ENCODE measurements at regions not wholly inside any gene's neighbourhood (a gene's known extent, or its start where the extent isn't known, plus 50 kb on each side); places are given as distances from the start of the nearest gene placed in this dataset.

DNA sequence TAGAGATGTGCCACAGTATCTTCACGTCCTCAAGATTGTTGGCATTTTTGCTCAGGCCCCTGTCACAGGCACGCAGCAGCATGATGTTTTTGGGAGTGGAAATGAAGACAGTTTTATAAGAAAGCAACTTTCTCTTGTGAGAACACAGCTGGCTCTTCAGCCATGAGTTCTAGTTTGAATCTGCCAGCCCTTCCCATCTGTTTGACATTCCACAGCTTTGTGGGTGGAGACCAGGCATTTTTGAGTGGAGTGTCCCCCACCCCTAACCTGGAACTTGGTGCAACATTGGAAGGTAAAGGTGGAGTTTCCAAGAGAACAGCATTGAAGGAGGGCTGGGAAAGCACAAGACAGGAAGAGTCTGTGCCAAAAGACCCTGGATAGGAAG is 253.1 kb upstream of the IGFBP3 start:
- no peak for DNase-seq (ENCODE audit: low read depth)
- H3K4me3 ChIP-seq (ENCODE audit: low read depth, low read length), result no peak overlapping the region

DNA sequence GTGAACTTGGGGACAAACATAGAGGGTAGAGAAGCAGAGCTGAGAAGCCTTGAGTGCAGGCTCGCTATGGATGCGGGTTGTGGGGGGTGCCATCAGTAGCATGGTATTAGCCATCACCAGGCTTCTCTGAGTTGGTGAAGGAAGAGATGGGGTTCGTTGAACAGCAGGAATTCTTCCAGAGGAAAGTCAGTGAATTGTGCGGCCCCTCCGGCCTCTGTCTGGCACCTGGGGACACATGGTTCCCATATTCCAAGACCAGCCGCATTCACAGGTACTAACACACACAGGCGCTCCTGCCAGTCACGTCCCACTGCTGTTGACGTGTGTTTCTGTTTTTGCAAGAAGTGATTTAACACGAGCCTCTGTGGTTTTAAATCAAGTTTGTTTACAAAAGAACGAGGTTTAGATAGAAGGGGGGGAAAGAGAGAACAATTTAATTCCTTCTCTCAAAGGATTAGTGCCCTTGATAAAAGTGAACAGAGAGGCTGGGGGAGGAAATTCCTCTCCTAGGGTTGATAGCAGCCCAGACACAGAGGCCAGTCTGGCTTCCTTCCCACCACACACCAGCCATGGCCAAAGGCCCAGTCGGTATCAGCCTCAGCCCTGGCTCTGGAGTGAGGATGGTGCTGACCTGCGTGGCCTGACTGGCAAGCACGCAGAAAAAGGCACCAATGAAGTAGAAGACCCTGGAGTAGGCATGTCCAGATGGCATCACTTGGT is 252.6 kb upstream of the IGFBP3 start:
- no peak for DNase-seq (ENCODE audit: low read depth)
- no peak overlapping the region for H3K4me3 ChIP-seq (ENCODE audit: low read depth, low read length)
- no peak for TF ChIP-seq POLR2A (IDR thresholded peaks at IDR 0.05; ENCODE audit: extremely low read depth, insufficient read length)
- TF ChIP-seq, protein P1, sequence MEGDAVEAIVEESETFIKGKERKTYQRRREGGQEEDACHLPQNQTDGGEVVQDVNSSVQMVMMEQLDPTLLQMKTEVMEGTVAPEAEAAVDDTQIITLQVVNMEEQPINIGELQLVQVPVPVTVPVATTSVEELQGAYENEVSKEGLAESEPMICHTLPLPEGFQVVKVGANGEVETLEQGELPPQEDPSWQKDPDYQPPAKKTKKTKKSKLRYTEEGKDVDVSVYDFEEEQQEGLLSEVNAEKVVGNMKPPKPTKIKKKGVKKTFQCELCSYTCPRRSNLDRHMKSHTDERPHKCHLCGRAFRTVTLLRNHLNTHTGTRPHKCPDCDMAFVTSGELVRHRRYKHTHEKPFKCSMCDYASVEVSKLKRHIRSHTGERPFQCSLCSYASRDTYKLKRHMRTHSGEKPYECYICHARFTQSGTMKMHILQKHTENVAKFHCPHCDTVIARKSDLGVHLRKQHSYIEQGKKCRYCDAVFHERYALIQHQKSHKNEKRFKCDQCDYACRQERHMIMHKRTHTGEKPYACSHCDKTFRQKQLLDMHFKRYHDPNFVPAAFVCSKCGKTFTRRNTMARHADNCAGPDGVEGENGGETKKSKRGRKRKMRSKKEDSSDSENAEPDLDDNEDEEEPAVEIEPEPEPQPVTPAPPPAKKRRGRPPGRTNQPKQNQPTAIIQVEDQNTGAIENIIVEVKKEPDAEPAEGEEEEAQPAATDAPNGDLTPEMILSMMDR (IDR thresholded peaks at IDR 0.05; ENCODE audit: low read depth, low read length), result no peak
- TF ChIP-seq, protein P2, sequence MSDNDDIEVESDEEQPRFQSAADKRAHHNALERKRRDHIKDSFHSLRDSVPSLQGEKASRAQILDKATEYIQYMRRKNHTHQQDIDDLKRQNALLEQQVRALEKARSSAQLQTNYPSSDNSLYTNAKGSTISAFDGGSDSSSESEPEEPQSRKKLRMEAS (IDR thresholded peaks at IDR 0.05; ENCODE audit: low read depth, low read length), result no peak
- TF ChIP-seq MYC (IDR thresholded peaks at IDR 0.05; ENCODE audit: low read depth, low read length), result no peak

More for the DNA sequence above, 253.1 kb upstream of the IGFBP3 start:
- TF ChIP-seq, protein P2 (IDR thresholded peaks at IDR 0.05; ENCODE audit: low read depth, low read length), result no peak
- TF ChIP-seq, protein P1 (IDR thresholded peaks at IDR 0.05; ENCODE audit: low read depth, low read length), result no peak
- no peak for TF ChIP-seq MYC (IDR thresholded peaks at IDR 0.05; ENCODE audit: low read depth, low read length)
- TF ChIP-seq POLR2A (IDR thresholded peaks at IDR 0.05; ENCODE audit: extremely low read depth, insufficient read length), result no peak

DNA sequence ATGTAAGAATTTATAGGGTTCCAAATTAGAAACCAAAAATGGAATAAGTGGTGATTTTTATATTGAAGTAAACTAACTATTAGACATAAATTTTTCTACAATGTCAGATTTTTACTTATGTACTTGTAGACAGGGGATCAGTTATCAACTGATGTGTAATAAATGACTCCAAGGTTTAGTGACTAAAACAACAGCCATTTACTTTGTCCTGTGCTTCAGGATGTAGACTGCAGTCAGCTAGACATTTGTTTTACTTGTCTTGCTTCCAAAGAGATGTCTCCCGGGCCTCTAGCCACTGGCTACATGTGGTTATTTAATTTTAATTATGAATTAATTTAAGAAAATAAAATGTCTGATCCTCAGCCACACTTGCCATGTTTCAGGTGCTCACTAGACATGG is 249.7 kb upstream of the IGFBP3 start:
- H3K4me3 ChIP-seq (ENCODE audit: low read depth, low read length), result no peak overlapping the region
- DNase-seq (ENCODE audit: low read depth), result no peak
- TF ChIP-seq, protein P1 (IDR thresholded peaks at IDR 0.05; ENCODE audit: low read depth, low read length), result no peak
- TF ChIP-seq POLR2A (IDR thresholded peaks at IDR 0.05; ENCODE audit: extremely low read depth, insufficient read length) (no peak), MYC (IDR thresholded peaks at IDR 0.05; ENCODE audit: low read depth, low read length) (no peak)
- TF ChIP-seq, protein P2 (IDR thresholded peaks at IDR 0.05; ENCODE audit: low read depth, low read length), result no peak

DNA sequence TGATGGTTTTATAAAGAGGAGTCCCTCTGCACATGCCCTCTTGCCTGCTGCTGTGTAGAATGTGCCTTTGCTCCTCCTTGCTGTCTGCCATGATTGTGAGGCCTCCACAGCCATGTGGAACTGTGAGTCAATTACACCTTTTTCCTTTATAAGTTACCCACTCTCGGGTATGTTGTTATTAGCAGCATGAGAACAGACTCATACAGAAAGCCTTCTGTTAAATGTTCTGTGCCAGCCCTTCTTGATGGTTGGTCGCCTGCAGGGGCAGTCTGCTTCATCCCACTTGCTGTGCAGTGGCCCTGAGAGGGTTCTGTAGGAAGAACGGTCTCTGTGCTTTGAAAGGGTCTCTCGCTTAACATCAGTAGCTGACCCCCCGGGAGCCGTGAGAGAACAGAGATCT is 248.9 kb upstream of the IGFBP3 start:
- TF ChIP-seq MYC (IDR thresholded peaks at IDR 0.05; ENCODE audit: low read depth, low read length) (no peak), POLR2A (IDR thresholded peaks at IDR 0.05; ENCODE audit: extremely low read depth, insufficient read length) (no peak)
- TF ChIP-seq, protein P1 (IDR thresholded peaks at IDR 0.05; ENCODE audit: low read depth, low read length), result no peak
- TF ChIP-seq, protein P2 (IDR thresholded peaks at IDR 0.05; ENCODE audit: low read depth, low read length), result no peak
- no peak for DNase-seq (ENCODE audit: low read depth)
- no peak overlapping the region for H3K4me3 ChIP-seq (ENCODE audit: low read depth, low read length)

DNA sequence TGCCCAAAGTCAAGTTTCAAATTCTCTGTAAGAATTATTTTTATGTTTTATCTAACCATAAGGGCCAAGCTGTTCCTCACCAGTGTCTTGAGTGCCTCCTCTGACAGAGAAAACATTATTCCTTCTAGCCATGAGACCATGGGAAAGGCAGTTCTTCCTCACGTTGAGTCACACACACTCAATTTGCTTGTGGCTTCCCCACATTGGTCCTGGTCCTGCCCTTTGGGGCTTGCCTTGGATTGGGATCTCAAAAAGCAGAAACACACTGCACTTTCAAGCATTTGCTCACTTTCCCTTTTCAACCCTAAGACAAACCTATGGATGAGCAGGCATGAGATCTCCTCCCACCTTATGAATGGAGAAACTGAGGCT is 248.3 kb upstream of the IGFBP3 start:
- no peak overlapping the region for H3K4me3 ChIP-seq (ENCODE audit: low read depth, low read length)
- no peak for DNase-seq (ENCODE audit: low read depth)
- TF ChIP-seq, protein P2 (IDR thresholded peaks at IDR 0.05; ENCODE audit: low read depth, low read length), result no peak
- TF ChIP-seq, protein P1 (IDR thresholded peaks at IDR 0.05; ENCODE audit: low read depth, low read length), result no peak
- no peak for TF ChIP-seq MYC (IDR thresholded peaks at IDR 0.05; ENCODE audit: low read depth, low read length)
- TF ChIP-seq POLR2A (IDR thresholded peaks at IDR 0.05; ENCODE audit: extremely low read depth, insufficient read length), result no peak
